ENCODE measurements at regions not wholly inside any gene's neighbourhood (a gene's known extent, or its start where the extent isn't known, plus 50 kb on each side); places are given as distances from the start of the nearest gene placed in this dataset.

DNA sequence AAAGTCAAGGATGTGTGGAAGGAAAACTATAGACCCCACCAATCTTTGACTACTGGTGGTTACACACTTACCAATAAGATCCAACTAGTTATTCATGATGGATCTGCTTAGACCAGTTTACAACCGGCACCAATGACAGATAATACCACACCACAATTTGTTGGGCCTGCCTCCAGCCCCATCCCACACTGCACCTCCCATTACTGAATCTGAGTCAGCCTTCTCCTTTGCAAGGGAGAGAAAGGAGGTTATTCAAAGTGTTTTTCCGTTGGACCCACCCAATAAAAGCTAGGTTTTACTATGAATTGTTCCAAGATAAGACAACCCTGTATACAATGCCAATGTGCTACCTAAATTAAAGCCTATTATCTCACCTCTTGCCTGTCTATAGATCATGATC is 453.5 kb downstream of the MTRR start:
- no peak overlapping the region for H4K8ac ChIP-seq (ENCODE audit: extremely low read depth, insufficient read depth, low read length)
- no peak overlapping the region for H2BK5ac ChIP-seq (ENCODE audit: low read depth, low read length)
- H3K36me3 ChIP-seq (ENCODE audit: control insufficient read depth in 2 of 4, insufficient read depth in 4 of 4, low read length in 3 of 4), result no peaks in the 10 kb centered on the region
- no peak overlapping the region for H2BK15ac ChIP-seq (ENCODE audit: low read length)
- ChIA-PET POLR2A (ENCODE audit: partially characterized antibody) (no interaction called here), CTCF (ENCODE audit: partially characterized antibody) (interaction anchor here (3.9 kb wide), 1 partner anchor 18 kb away, joined by 12 read pairs; no protein-coding TSS in a partner anchor)
- H3K79me1 ChIP-seq (ENCODE audit: low read depth, low read length), result no peaks in the 10 kb centered on the region
- H3K27ac ChIP-seq (ENCODE audit: low read depth, low read length), result no peak overlapping the region
- no peak overlapping the region for H3K23ac ChIP-seq (ENCODE audit: insufficient read length)
- DNase-seq (ENCODE audit: low read depth in 1 of 2, low spot score in 2 of 2) (no peak), FAIRE-seq (no peak)
- no peak overlapping the region for H2AK5ac ChIP-seq (ENCODE audit: low read depth, low read length)
- no peaks in the 10 kb centered on the region for H3K9me3 ChIP-seq (ENCODE audit: insufficient read depth in 2 of 2, low read depth in 1 of 2, low read length in 1 of 2)
- no peak overlapping the region for H2BK20ac ChIP-seq (ENCODE audit: low read length)
- no peak overlapping the region for H4K5ac ChIP-seq (ENCODE audit: insufficient read length, low read depth, low read length)
- H3K9ac ChIP-seq (replicated peaks in 1 of 4; ENCODE audit: extremely low read depth in 1 of 4, low read depth in 3 of 4, low read length in 3 of 4), result no peak overlapping the region
- no peak overlapping the region for H3K18ac ChIP-seq (ENCODE audit: extremely low read depth, low read length)
- H4K91ac ChIP-seq (replicated peaks; ENCODE audit: insufficient read length, low read length), result no peak overlapping the region
- H4K20me1 ChIP-seq (replicated peaks in 1 of 2; ENCODE audit: control insufficient read depth in 1 of 2, insufficient read depth in 2 of 2, low read length in 2 of 2), result no peaks in the 10 kb centered on the region
- 76% methylated on average over 2 of the region's 2 CpGs; no CpG with 5 or more reads in 1 of the 2 experiments for WGBS, 2 experiments (ENCODE audit: extremely low coverage in 1 of 2, insufficient coverage in 1 of 2, insufficient read length in 1 of 2, insufficient replicate concordance in 2 of 2, low coverage in 1 of 2, low lambda C conversion rate in 2 of 2, missing lambda C conversion rate in 1 of 2)
- no peaks in the 10 kb centered on the region for H3K79me2 ChIP-seq (ENCODE audit: control insufficient read depth in 1 of 2, insufficient read depth in 2 of 2, low read length in 2 of 2)
- H3K56ac ChIP-seq (replicated peaks; ENCODE audit: insufficient read length, low read depth, low read length), result no peak overlapping the region
- H3K14ac ChIP-seq (ENCODE audit: insufficient read length), result no peak overlapping the region
- no peaks in the 10 kb centered on the region for H3K4me1 ChIP-seq (replicated peaks in 1 of 4; ENCODE audit: control insufficient read depth in 3 of 4, insufficient read depth in 4 of 4, low read length in 3 of 4)
- no peak overlapping the region for H2BK120ac ChIP-seq (replicated peaks; ENCODE audit: low read depth, low read length)
- no peak overlapping the region for H2BK12ac ChIP-seq (ENCODE audit: low read depth, low read length)
- no peak overlapping the region for H3K4me2 ChIP-seq (ENCODE audit: insufficient read depth in 1 of 2, low read depth in 2 of 2, low read length in 2 of 2)
- no peak overlapping the region for H3K4ac ChIP-seq (replicated peaks; ENCODE audit: insufficient read length, low read depth, low read length)
- no peaks in the 10 kb centered on the region for H3K27me3 ChIP-seq (replicated peaks in 1 of 4; ENCODE audit: control insufficient read depth in 3 of 4, extremely low read depth in 1 of 4, insufficient read depth in 3 of 4, low read length in 3 of 4)
- no peak overlapping the region for H3K4me3 ChIP-seq (ENCODE audit: extremely low read depth in 1 of 4, insufficient read depth in 2 of 4, low read depth in 3 of 4, low read length in 4 of 4)
- H2AFZ ChIP-seq (ENCODE audit: low read length), result no peak overlapping the region
- no peaks in the 10 kb centered on the region for H3K23me2 ChIP-seq (ENCODE audit: low read depth, low read length)
- TF ChIP-seq CTBP2 (IDR thresholded peaks at IDR 0.05; ENCODE audit: borderline replicate concordance, insufficient read depth, insufficient read length, low read length), result no peak
- no peak for TF ChIP-seq YY1 (IDR thresholded peaks at IDR 0.05; ENCODE audit: low read depth, low read length)
- TF ChIP-seq MAFK (IDR thresholded peaks at IDR 0.05; ENCODE audit: low read depth, low read length), result no peak
- TF ChIP-seq KDM4A (IDR thresholded peaks at IDR 0.05; ENCODE audit: low read depth, low read length, severe bottlenecking), result no peak
- no peak for TF ChIP-seq HDAC2 (IDR thresholded peaks at IDR 0.05; ENCODE audit: borderline replicate concordance in 1 of 2, low read depth in 2 of 2, low read length in 2 of 2)
- TF ChIP-seq SAP30 (IDR thresholded peaks at IDR 0.05; ENCODE audit: insufficient read depth, insufficient replicate concordance, low read length), result no peak
- TF ChIP-seq CREB1 (IDR thresholded peaks at IDR 0.05), result no peak
- TF ChIP-seq RXRA (IDR thresholded peaks at IDR 0.05; ENCODE audit: insufficient read depth, low read depth, low read length), result no peak
- no peak for TF ChIP-seq POU5F1 (IDR thresholded peaks at IDR 0.05; ENCODE audit: low read depth, low read length)

Data from H1 (cell line).